CD4-positive, alpha-beta T cell treated with Interleukin-17A for 4 hours (primary cell): ENCODE measurements at regions not wholly inside any gene's neighbourhood (a gene's known extent, or its start where the extent isn't known, plus 50 kb on each side); places are given as distances from the start of the nearest gene placed in this dataset.
"Not testable (repeated sequence)": the region's sequence is repeated elsewhere in the genome, so short reads cannot be mapped to it uniquely, and the experiment has no call there.

Experiments used
- DNase-seq: peaks from one replicate; pipeline ENCODE4 v3.0.0-alpha.2; 2020; ENCODE audit warnings: mixed read lengths

- DNase-seq = no peak
These were observed 658.7 kb upstream of the CHRM3 start for GRCh38 chr1:238727670-238728069.

GRCh38 chr1:238722812-238723211 is 663.6 kb upstream of the CHRM3 start:
- no peak for DNase-seq

GRCh38 chr1:238710697-238711096 is 675.7 kb upstream of the CHRM3 start:
- no peak for DNase-seq

- no peak for DNase-seq
These were observed 685.3 kb upstream of the CHRM3 start for GRCh38 chr1:238701024-238701423.

- DNase-seq = no peak
These were observed 696.0 kb upstream of the CHRM3 start for GRCh38 chr1:238690415-238690814.

GRCh38 chr1:238684576-238684975 is 701.8 kb upstream of the CHRM3 start:
- DNase-seq = not testable (repeated sequence)

GRCh38 chr1:238681451-238681850 is 704.9 kb upstream of the CHRM3 start:
- DNase-seq = no peak

GRCh38 chr1:238681021-238681420 is 705.3 kb upstream of the CHRM3 start:
- no peak for DNase-seq

GRCh38 chr1:238677567-238677966 is 708.8 kb upstream of the CHRM3 start:
- no peak for DNase-seq

- DNase-seq = no peak
These were observed 711.1 kb upstream of the CHRM3 start for GRCh38 chr1:238675221-238675620.

- no peak for DNase-seq
These were observed 712.1 kb upstream of the CHRM3 start for GRCh38 chr1:238674316-238674715.

GRCh38 chr1:238673561-238673960 is 712.8 kb upstream of the CHRM3 start:
- no peak for DNase-seq

- DNase-seq = no peak
These were observed 713.6 kb upstream of the CHRM3 start for GRCh38 chr1:238672806-238673205.

GRCh38 chr1:238672262-238672661 is 714.1 kb upstream of the CHRM3 start:
- DNase-seq = no peak

- no peak for DNase-seq
These were observed 722.2 kb upstream of the CHRM3 start for GRCh38 chr1:238664139-238664538.

- no peak for DNase-seq
These were observed 725.5 kb upstream of the CHRM3 start for GRCh38 chr1:238660849-238661248.

GRCh38 chr1:238658763-238659162 is 727.6 kb upstream of the CHRM3 start:
- no peak for DNase-seq

GRCh38 chr1:238653693-238654321 is 732.6 kb upstream of the CHRM3 start:
- no peak for DNase-seq

GRCh38 chr1:238652346-238652968 is 733.9 kb upstream of the CHRM3 start:
- DNase-seq = no peak

- no peak for DNase-seq
These were observed 737.2 kb upstream of the CHRM3 start for GRCh38 chr1:238649200-238649599.

- DNase-seq = no peak
These were observed 737.6 kb upstream of the CHRM3 start for GRCh38 chr1:238648751-238649150.

- no peak for DNase-seq
These were observed 738.1 kb upstream of the CHRM3 start for GRCh38 chr1:238648296-238648695.

GRCh38 chr1:238647877-238648276 is 738.5 kb upstream of the CHRM3 start:
- DNase-seq = no peak

- DNase-seq = no peak
These were observed 744.1 kb upstream of the CHRM3 start for GRCh38 chr1:238642231-238642630.

GRCh38 chr1:238639861-238640260 is 746.5 kb upstream of the CHRM3 start:
- no peak for DNase-seq
